ENCODE measurements at regions not wholly inside any gene's neighbourhood (a gene's known extent, or its start where the extent isn't known, plus 50 kb on each side); places are given as distances from the start of the nearest gene placed in this dataset.

- H3K27me3 ChIP-seq, result peaks cover 0 to 20% of the 10 kb centered on the region in 2 donors
- H3K27ac ChIP-seq, result no peak overlapping the region
- H3K4me3 ChIP-seq, result no peak overlapping the region
- no peaks in the 10 kb centered on the region for H3K36me3 ChIP-seq
- intact Hi-C loops (cut with DNase I), result loop anchor here in 1 of 2 donors (10.0 kb wide), 1 partner anchor 310 kb away; no protein-coding TSS in a partner anchor
- H3K4me1 ChIP-seq, result no peaks in the 10 kb centered on the region
- peak; percentile 56 to 72 (median 70) for DNase-seq
- peak; percentile 96 for ATAC-seq
- TF ChIP-seq, protein P1, sequence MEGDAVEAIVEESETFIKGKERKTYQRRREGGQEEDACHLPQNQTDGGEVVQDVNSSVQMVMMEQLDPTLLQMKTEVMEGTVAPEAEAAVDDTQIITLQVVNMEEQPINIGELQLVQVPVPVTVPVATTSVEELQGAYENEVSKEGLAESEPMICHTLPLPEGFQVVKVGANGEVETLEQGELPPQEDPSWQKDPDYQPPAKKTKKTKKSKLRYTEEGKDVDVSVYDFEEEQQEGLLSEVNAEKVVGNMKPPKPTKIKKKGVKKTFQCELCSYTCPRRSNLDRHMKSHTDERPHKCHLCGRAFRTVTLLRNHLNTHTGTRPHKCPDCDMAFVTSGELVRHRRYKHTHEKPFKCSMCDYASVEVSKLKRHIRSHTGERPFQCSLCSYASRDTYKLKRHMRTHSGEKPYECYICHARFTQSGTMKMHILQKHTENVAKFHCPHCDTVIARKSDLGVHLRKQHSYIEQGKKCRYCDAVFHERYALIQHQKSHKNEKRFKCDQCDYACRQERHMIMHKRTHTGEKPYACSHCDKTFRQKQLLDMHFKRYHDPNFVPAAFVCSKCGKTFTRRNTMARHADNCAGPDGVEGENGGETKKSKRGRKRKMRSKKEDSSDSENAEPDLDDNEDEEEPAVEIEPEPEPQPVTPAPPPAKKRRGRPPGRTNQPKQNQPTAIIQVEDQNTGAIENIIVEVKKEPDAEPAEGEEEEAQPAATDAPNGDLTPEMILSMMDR (IDR thresholded peaks at IDR 0.05), result peak; percentile 90 to 96
- no peaks in the 10 kb centered on the region for H3K9me3 ChIP-seq
Observed at GRCh38 chr2:176454893-176455815, 185.9 kb downstream of the MTX2 start.

- H3K27ac ChIP-seq, result no peak overlapping the region
- intact Hi-C loops (cut with DNase I), result loop anchor here in 1 of 2 donors (10.0 kb wide), 1 partner anchor 311 kb away; no protein-coding TSS in a partner anchor
- TF ChIP-seq, protein P1 (IDR thresholded peaks at IDR 0.05), result no peak
- no peaks in the 10 kb centered on the region for H3K4me1 ChIP-seq
- ATAC-seq (peak; percentile 29), DNase-seq (peak in 1 of 4 donors; percentile 39)
- H3K4me3 ChIP-seq, result no peak overlapping the region
- H3K36me3 ChIP-seq, result no peaks in the 10 kb centered on the region
- H3K9me3 ChIP-seq, result no peaks in the 10 kb centered on the region
- H3K27me3 ChIP-seq, result peaks cover 0 to 20% of the 10 kb centered on the region in 2 donors
Observed at GRCh38 chr2:176455816-176456291, 186.6 kb downstream of the MTX2 start.

GRCh38 chr2:176457481-176457880, 188.2 kb downstream of the MTX2 start:
- intact Hi-C loops (cut with DNase I), result loop anchor here in 1 of 2 donors (10.0 kb wide), 1 partner anchor 313 kb away; no protein-coding TSS in a partner anchor
- Histone ChIP-seq H3K9me3 (no peaks in the 10 kb centered on the region), H3K4me3 (no peak overlapping the region), H3K27me3 (peaks cover 0 to 15% of the 10 kb centered on the region in 2 donors), H3K27ac (no peak overlapping the region), H3K4me1 (no peaks in the 10 kb centered on the region), H3K36me3 (no peaks in the 10 kb centered on the region)
- ATAC-seq (no peak), DNase-seq (no peak)
- TF ChIP-seq, protein P1 (IDR thresholded peaks at IDR 0.05), result no peak

DNA sequence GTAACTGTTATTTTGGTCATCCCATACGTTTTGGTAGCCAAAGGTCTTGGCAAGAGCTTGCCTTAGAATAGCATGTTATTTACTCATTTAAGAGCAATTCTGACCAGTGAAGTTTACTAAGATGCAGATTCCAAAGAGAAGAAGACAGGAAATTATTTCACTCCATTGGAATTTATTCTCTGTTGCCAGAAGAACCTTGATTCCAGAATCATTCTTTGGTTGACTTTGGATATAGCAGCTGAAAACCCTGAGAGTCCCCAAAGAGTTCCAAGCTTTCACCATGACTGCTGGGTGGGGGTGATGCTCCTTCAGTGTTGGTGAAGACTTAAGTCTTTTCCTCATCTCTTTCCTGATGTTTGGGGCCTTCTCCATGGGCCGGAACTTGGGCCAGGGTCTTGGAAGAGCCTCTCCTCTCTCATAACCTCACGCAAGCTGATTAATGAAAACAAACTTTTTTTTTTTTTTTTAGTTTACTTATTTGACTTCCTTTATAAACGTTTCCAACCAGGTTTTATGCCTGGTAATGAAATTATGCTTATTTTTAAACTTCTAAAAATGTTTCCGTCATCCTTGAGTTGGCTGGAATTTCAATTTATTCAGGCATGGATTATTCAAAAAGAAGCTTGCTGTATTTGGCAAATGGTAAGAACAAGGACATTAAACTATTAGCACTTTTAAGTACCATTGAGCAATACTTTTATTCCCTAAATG, 192.0 kb downstream of the MTX2 start:
- H3K36me3 ChIP-seq, result no peaks in the 10 kb centered on the region
- no peak overlapping the region for H3K27ac ChIP-seq
- no peaks in the 10 kb centered on the region for H3K9me3 ChIP-seq
- TF ChIP-seq, protein P1 (IDR thresholded peaks at IDR 0.05), result no peak
- no peak for ATAC-seq
- H3K4me1 ChIP-seq, result no peaks in the 10 kb centered on the region
- DNase-seq, result no peak
- peaks cover 0 to 18% of the 10 kb centered on the region in 2 donors for H3K27me3 ChIP-seq
- H3K4me3 ChIP-seq, result no peak overlapping the region
- intact Hi-C loops (cut with DNase I), result no loop called here

Data from left lung (tissue), 4 donors.